Ovary (tissue), 7 donors: ENCODE measurements at regions not wholly inside any gene's neighbourhood (a gene's known extent, or its start where the extent isn't known, plus 50 kb on each side); places are given as distances from the start of the nearest gene placed in this dataset.

ENCODE experiments used
- DNase-seq, 5 donors: peaks; one replicate each; pipeline ENCODE4 v3.0.0-alpha.2; 2019 to 2020
- H3K27ac ChIP-seq, 2 donors: fragments of 200-600 bp; one replicate each; pipeline versions ENCODE4 v1.5.1 to v1.8.0; 2019 to 2022
- H3K27me3 ChIP-seq: fragments of 200-600 bp; one replicate; pipeline ENCODE4 v1.8.0; 2022
- H3K36me3 ChIP-seq: fragments of 200-600 bp; sonication (generic); one replicate; pipeline ENCODE4 v1.5.1; 2019
- H3K4me1 ChIP-seq: one replicate; pipeline ENCODE4 v1.8.1; 2013; ENCODE audit warnings: mild to moderate bottlenecking, moderate library complexity; ENCODE audit not compliant: insufficient read depth
- H3K4me3 ChIP-seq: fragments of 200-600 bp; sonication (generic); one replicate; pipeline ENCODE4 v1.5.1; 2017
- H3K9me3 ChIP-seq, 2 donors: fragments of 200-600 bp in 1 of 2; sonication (generic) in 1 of 2; one replicate each; pipeline versions ENCODE4 v1.5.1 to v1.8.1; 2013 to 2019; ENCODE audit warnings: mild to moderate bottlenecking in 1 of 2, moderate library complexity in 1 of 2
- EP300 ChIP-seq: sonication (generic); formaldehyde crosslinking; IDR thresholded peaks from one replicate; pipeline ENCODE4 v1.6.1; 2017; ENCODE audit warnings: antibody characterized with exemption
- POLR2A ChIP-seq: fragments of 450-650 bp; IDR thresholded peaks from one replicate; pipeline ENCODE4 v1.6.1; 2017; ENCODE audit warnings: antibody characterized with exemption, mild to moderate bottlenecking, moderate library complexity
- WGBS, 3 donors: extraction: QIAGEN DNeasy Blood & Tissue Kit in 1 of 3; methylation state at CpG; one replicate each; pipeline versions ENCODE4 v1.1.5 to v1.1.7; 2013 to 2017; 5-methylcytosine and 5-hydroxymethylcytosine counted together
- intact Hi-C, 4 donors: fragments of 100-400 bp; cut with DNase I; formaldehyde crosslinking; loops; one replicate each; pipeline versions ENCODE4 v1.11.0 to v1.15.1; 2022 to 2023
- TF ChIP-seq, protein P1 (sequence below), 3 donors: fragments of 450-650 bp in 2 of 3; fragments of 200-600 bp in 1 of 3; IDR thresholded peaks; one replicate each; pipeline versions ENCODE4 v1.5.1 to v1.8.0; 2016 to 2022; ENCODE audit warnings: antibody characterized with exemption in 3 of 3, mild to moderate bottlenecking in 1 of 3
- donor health status: DM: no; HTN: no; CAD: no; lungs with moderate emphysema.
- donor health status: DM: no; HTN: no; CAD: no.
- donor health status: Bipolar disorder and iron deficiency.
- donor health status: DM: no; HTN: no; CAD: no.
- donor health status: DM: yes; HTN: yes; CAD: no.

DNA sequence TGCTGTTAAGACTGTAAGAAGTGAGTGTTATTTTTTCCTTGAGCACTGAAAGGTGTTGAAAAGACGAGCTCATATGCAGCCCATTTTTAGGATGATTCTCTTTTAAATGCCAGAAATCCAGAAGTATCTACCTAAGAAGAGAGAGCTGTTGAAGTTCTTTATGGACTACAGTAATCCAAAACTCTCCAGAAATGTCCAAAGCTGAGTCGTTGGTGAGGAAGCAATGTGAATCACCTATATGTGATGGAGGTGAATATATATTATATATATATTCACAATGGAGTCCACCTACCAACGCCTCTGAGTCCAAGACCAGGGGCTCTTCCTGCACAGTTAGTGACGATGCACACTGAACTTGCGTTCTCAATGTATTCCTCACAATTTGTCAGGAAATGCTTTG is 252.7 kb upstream of the PITRM1 start:
- WGBS, 3 donors = 88 to 94% (median 92%) methylated on average over 5 of the region's 5 CpGs
- DNase-seq = no peak
- Histone ChIP-seq H3K9me3 (no peaks in the 10 kb centered on the region), H3K36me3 (no peaks in the 10 kb centered on the region), H3K27me3 (no peaks in the 10 kb centered on the region), H3K4me1 (peaks cover 3% of the 10 kb centered on the region), H3K4me3 (no peak overlapping the region), H3K27ac (no peak overlapping the region)
- no peak for TF ChIP-seq EP300
- TF ChIP-seq, protein P1, sequence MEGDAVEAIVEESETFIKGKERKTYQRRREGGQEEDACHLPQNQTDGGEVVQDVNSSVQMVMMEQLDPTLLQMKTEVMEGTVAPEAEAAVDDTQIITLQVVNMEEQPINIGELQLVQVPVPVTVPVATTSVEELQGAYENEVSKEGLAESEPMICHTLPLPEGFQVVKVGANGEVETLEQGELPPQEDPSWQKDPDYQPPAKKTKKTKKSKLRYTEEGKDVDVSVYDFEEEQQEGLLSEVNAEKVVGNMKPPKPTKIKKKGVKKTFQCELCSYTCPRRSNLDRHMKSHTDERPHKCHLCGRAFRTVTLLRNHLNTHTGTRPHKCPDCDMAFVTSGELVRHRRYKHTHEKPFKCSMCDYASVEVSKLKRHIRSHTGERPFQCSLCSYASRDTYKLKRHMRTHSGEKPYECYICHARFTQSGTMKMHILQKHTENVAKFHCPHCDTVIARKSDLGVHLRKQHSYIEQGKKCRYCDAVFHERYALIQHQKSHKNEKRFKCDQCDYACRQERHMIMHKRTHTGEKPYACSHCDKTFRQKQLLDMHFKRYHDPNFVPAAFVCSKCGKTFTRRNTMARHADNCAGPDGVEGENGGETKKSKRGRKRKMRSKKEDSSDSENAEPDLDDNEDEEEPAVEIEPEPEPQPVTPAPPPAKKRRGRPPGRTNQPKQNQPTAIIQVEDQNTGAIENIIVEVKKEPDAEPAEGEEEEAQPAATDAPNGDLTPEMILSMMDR (IDR thresholded peaks at IDR 0.05) = no peak
- no peak for TF ChIP-seq POLR2A
- intact Hi-C loops = no loop called here

DNA sequence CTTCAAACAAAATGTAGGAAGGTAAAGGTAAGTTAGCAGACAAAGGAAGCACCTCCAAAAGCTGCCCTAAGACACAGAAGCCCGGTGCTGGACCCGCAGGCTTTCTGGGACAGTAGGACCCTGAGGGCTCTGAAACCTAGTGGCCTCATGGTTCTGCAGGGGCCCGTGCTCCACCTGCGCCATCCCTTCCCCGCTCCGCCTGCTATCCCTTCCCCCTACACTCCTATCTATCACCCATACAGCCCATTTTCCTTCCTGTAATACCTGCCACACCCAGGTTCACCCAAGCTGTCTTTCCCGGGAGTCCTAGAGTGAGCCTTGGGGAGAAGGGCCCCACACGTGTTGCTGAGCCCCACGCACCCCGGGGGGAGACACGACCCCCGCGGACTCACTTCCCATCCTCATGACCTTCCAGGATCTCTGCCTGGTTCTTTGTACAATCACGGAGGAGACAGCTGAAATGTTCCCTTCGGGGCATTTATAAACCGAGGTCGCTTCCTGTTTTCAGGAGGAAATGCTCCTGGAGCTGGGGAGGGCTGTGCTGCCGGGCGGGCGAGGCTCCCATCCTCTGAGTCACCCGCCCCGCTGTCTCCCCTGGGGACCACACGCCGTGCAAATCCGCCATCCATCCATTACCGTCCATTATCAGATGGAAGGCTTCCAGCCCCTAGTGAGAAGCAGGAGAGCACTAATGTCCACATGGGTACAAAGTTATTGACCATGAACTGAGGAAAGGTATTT is 251.7 kb upstream of the PITRM1 start:
- H3K4me1 ChIP-seq = no peaks in the 10 kb centered on the region
- no peak overlapping the region for H3K4me3 ChIP-seq
- H3K36me3 ChIP-seq = no peaks in the 10 kb centered on the region
- H3K27ac ChIP-seq = no peak overlapping the region
- no peaks in the 10 kb centered on the region for H3K27me3 ChIP-seq
- TF ChIP-seq, protein P1 (IDR thresholded peaks at IDR 0.05) = no peak
- TF ChIP-seq EP300 (no peak), POLR2A (no peak)
- no peaks in the 10 kb centered on the region for H3K9me3 ChIP-seq
- DNase-seq = no peak
- 74 to 85% (median 79%) methylated on average over 26 of the region's 26 CpGs for WGBS, 3 donors
- intact Hi-C loops = no loop called here

DNA sequence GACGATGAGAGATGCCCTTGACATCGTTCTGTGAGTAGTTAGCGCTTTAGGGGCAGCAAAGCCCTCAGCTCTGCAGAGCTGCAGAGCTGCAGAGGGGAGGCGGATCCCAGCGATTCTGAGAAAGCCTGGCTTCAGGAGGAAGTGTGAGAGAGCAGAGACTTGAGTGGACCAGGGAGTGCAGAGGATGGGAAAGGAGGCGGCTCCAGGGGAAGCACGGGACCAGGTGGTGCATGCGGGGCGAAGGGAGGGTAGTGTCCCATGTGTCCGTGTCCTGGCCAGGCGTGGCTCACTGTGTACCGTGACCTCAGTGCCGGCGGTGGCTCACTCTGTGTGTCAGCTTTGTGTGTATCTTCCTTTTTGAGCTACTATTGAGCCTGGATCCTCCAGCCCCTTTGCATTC is 250.8 kb upstream of the PITRM1 start:
- WGBS, 3 donors = 80 to 89% (median 81%) methylated on average over 14 of the region's 14 CpGs
- intact Hi-C loops = no loop called here

DNA sequence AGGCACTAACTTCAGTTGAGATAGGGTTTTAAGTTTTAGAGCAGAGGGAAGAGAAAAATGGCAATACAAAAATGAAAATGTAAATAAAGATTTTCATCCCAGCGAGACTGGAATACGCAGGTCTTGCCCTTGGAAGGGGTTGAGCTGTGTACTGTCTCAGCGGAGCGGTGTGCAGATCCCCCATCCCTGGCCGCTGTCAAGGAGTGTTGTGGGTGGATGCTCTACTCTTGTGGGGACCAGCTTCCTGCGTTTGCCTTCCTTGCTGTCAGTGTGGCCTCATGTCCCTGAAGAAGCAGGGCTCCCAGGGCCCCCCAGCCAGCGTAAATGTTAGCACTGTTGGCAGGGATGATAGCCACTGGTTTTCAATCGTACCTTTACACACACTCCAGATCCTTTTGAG is 249.7 kb upstream of the PITRM1 start:
- WGBS, 3 donors = 63 to 73% (median 69%) methylated on average over 8 of the region's 8 CpGs
- TF ChIP-seq EP300 = no peak
- TF ChIP-seq, protein P1 (IDR thresholded peaks at IDR 0.05) = no peak
- no peak for TF ChIP-seq POLR2A
- Histone ChIP-seq H3K27me3 (no peaks in the 10 kb centered on the region), H3K4me3 (no peak overlapping the region), H3K4me1 (no peaks in the 10 kb centered on the region), H3K9me3 (no peaks in the 10 kb centered on the region), H3K27ac (no peak overlapping the region), H3K36me3 (no peaks in the 10 kb centered on the region)
- intact Hi-C loops = no loop called here
- DNase-seq = no peak

More for the DNA sequence above, 250.8 kb upstream of the PITRM1 start:
- TF ChIP-seq, protein P1 (IDR thresholded peaks at IDR 0.05) = no peak
- TF ChIP-seq EP300 = no peak
- TF ChIP-seq POLR2A = no peak
- Histone ChIP-seq H3K27me3 (no peaks in the 10 kb centered on the region), H3K4me3 (no peak overlapping the region), H3K9me3 (no peaks in the 10 kb centered on the region), H3K27ac (no peak overlapping the region), H3K36me3 (no peaks in the 10 kb centered on the region), H3K4me1 (no peaks in the 10 kb centered on the region)
- DNase-seq = no peak
